LNCaP clone FGC (cell line): ENCODE measurements at regions not wholly inside any gene's neighbourhood (a gene's known extent, or its start where the extent isn't known, plus 50 kb on each side); places are given as distances from the start of the nearest gene placed in this dataset.

Source experiments
- DNase-seq: peaks from one replicate; pipeline ENCODE4 v3.0.0-alpha.2; 2011; ENCODE audit warnings: low read depth
- H3K4me3 ChIP-seq: 2 replicates; pipeline ENCODE4 v1.5.1; 2011; ENCODE audit warnings: mild to moderate bottlenecking, low read depth, low read length, control low read depth
- TF ChIP-seq, protein P1 (sequence below): IDR thresholded peaks from 2 replicates; pipeline ENCODE4 v1.5.1; 2012; ENCODE audit warnings: mild to moderate bottlenecking; ENCODE audit not compliant: control insufficient read depth, insufficient read depth; ENCODE audit errors: extremely low read depth

DNA sequence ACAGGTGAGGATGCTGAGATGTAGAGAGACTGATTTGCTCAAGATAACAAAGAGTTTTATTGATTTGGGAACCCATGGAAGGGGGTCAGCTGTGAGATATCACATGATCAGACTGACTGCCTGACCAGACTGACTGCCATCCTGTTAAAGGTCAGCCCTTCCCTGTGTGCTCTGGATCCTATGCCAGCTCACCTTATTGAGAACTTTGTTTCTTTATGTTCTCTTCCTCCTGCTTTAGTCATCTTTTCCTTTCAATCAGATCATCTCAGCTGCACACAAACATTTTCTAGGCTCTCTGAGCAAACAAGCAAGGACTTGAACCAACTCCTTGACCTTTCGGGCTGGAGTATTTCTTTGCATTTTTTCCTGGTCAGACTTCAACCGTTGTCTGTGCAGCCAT lies 50.0 kb upstream of the MTPN start:
- no peak overlapping the region for H3K4me3 ChIP-seq
- no peak for DNase-seq
- TF ChIP-seq, protein P1, sequence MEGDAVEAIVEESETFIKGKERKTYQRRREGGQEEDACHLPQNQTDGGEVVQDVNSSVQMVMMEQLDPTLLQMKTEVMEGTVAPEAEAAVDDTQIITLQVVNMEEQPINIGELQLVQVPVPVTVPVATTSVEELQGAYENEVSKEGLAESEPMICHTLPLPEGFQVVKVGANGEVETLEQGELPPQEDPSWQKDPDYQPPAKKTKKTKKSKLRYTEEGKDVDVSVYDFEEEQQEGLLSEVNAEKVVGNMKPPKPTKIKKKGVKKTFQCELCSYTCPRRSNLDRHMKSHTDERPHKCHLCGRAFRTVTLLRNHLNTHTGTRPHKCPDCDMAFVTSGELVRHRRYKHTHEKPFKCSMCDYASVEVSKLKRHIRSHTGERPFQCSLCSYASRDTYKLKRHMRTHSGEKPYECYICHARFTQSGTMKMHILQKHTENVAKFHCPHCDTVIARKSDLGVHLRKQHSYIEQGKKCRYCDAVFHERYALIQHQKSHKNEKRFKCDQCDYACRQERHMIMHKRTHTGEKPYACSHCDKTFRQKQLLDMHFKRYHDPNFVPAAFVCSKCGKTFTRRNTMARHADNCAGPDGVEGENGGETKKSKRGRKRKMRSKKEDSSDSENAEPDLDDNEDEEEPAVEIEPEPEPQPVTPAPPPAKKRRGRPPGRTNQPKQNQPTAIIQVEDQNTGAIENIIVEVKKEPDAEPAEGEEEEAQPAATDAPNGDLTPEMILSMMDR, result no peak
